Endothelial cell of umbilical vein (primary cell): ENCODE measurements at regions not wholly inside any gene's neighbourhood (a gene's known extent, or its start where the extent isn't known, plus 50 kb on each side); places are given as distances from the start of the nearest gene placed in this dataset.

Experiments
- BruUV-seq: library from RNA; stranded (reverse); fragments of 400-500 nt; replicated peaks from 2 replicates; lab custom pipeline; 2021; lab: Mats Ljungman, UMichigan
- CTCF ChIA-PET: fragments of 300-600, 350-600 bp; sonication (Branson Sonifier 250); formaldehyde crosslinking; loops from one replicate; lab custom pipeline; 2021; ENCODE audit warnings: antibody characterized with exemption, inconsistent platforms; lab: Charles Lee
- POLR2A ChIA-PET: fragments of 300-600, 350-600 bp; sonication (Branson Sonifier 250); formaldehyde crosslinking; loops from one replicate; lab custom pipeline; 2021; ENCODE audit warnings: antibody characterized with exemption, inconsistent platforms; lab: Charles Lee
- DNase-seq: peaks from one replicate; pipeline ENCODE4 v3.0.0-alpha.2; 2011; ENCODE audit warnings: low read depth, low spot score
- FAIRE-seq: peaks from 2 replicates; lab custom pipeline; 2011; peaks lifted over from hg19 to GRCh38; lab: Jason Lieb, UNC
- H2AFZ ChIP-seq: 2 replicates; pipeline ENCODE4 v1.6.0; 2012; ENCODE audit warnings: low read depth, low read length, control low read depth, inconsistent platforms
- H3K27ac ChIP-seq: 2 replicates; pipeline ENCODE4 v1.5.1; 2011; ENCODE audit warnings: low read depth, mild to moderate bottlenecking, control low read depth, low read length, moderate library complexity; ENCODE audit not compliant: insufficient read depth
- H3K27me3 ChIP-seq, 2 experiments: 2 replicates each; pipeline versions ENCODE4 v1.6.0 to v1.6.1; 2011; ENCODE audit warnings: low read length in 2 of 2, mixed read lengths in 1 of 2; ENCODE audit not compliant: control insufficient read depth in 2 of 2, insufficient read depth in 2 of 2
- H3K36me3 ChIP-seq, 2 experiments: 2 replicates in 1 of 2; 3 replicates in 1 of 2; pipeline ENCODE4 v1.5.1; 2011; ENCODE audit warnings: low read length in 2 of 2, mild to moderate bottlenecking in 1 of 2, moderate library complexity in 1 of 2; ENCODE audit not compliant: control insufficient read depth in 2 of 2, insufficient read depth in 2 of 2; ENCODE audit errors: extremely low read depth in 1 of 2
- H3K4me1 ChIP-seq: 3 replicates; pipeline ENCODE4 v1.5.1; 2011; ENCODE audit warnings: mild to moderate bottlenecking, low read length; ENCODE audit not compliant: control insufficient read depth, insufficient read depth; ENCODE audit errors: extremely low read depth
- H3K4me2 ChIP-seq: 2 replicates; pipeline ENCODE4 v1.6.1; 2011; ENCODE audit warnings: low read length, control low read depth, mixed read lengths; ENCODE audit not compliant: insufficient read depth
- H3K4me3 ChIP-seq, 3 experiments: fragments of 200-600 bp in 1 of 3; sonication (generic), shearing (Covaris generic) in 1 of 3; replicated peaks in 1 of 3; 2 replicates each; pipeline ENCODE4 v1.5.1; 2011 to 2016; ENCODE audit warnings: control low read depth in 3 of 3, low read length in 3 of 3, mild to moderate bottlenecking in 2 of 3, inconsistent platforms in 1 of 3, low read depth in 1 of 3, moderate library complexity in 1 of 3; ENCODE audit not compliant: insufficient read depth in 1 of 3
- H3K79me2 ChIP-seq: 2 replicates; pipeline ENCODE4 v1.6.0; 2012; ENCODE audit warnings: low read length, inconsistent platforms; ENCODE audit not compliant: control insufficient read depth, insufficient read depth
- H3K9ac ChIP-seq: replicated peaks from 2 replicates; pipeline ENCODE3; 2011; ENCODE audit warnings: low read length, control low read depth; ENCODE audit not compliant: insufficient read depth; ENCODE audit errors: extremely low read depth
- H3K9me1 ChIP-seq: replicated peaks from 3 replicates; pipeline ENCODE4 v1.6.0; 2011; ENCODE audit warnings: mild to moderate bottlenecking, low read length; ENCODE audit not compliant: control insufficient read depth, insufficient read depth; ENCODE audit errors: extremely low read depth
- H3K9me3 ChIP-seq: replicated peaks from 2 replicates; pipeline ENCODE4 v1.5.1; 2012; ENCODE audit warnings: low read length, inconsistent platforms; ENCODE audit not compliant: control insufficient read depth, insufficient read depth
- H4K20me1 ChIP-seq: replicated peaks from 2 replicates; pipeline ENCODE3; 2011; ENCODE audit warnings: mild to moderate bottlenecking, low read length; ENCODE audit not compliant: control insufficient read depth, insufficient read depth; ENCODE audit errors: extremely low read depth
- EZH2 ChIP-seq: IDR thresholded peaks from 2 replicates; pipeline ENCODE4 v1.6.1; 2012; ENCODE audit warnings: borderline replicate concordance, low read depth, mild to moderate bottlenecking, moderate library complexity, low read length, inconsistent platforms; ENCODE audit not compliant: severe bottlenecking
- FOS ChIP-seq: IDR thresholded peaks from 2 replicates; pipeline ENCODE4 v1.6.1; 2011; ENCODE audit warnings: mild to moderate bottlenecking, low read length, moderate library complexity, borderline replicate concordance; ENCODE audit not compliant: insufficient read depth
- GATA2 ChIP-seq: IDR thresholded peaks from 2 replicates; pipeline ENCODE4 v1.7.0; 2011; ENCODE audit warnings: low read depth, mild to moderate bottlenecking, moderate library complexity, mixed read lengths, low read length; ENCODE audit not compliant: insufficient read length, insufficient read depth
- JUN ChIP-seq: IDR thresholded peaks from 2 replicates; pipeline ENCODE4 v1.6.1; 2011; ENCODE audit warnings: borderline replicate concordance, low read depth; ENCODE audit not compliant: insufficient read length, insufficient read depth
- MYC ChIP-seq: IDR thresholded peaks from one replicate; pipeline ENCODE4 v1.6.1; 2011; ENCODE audit warnings: mild to moderate bottlenecking, low read depth, low read length
- POLR2A ChIP-seq: IDR thresholded peaks from 2 replicates; pipeline ENCODE4 v1.6.1; 2012; ENCODE audit warnings: low read depth, mild to moderate bottlenecking, control low read depth, low read length
- POLR2AphosphoS5 ChIP-seq: IDR thresholded peaks from 2 replicates; pipeline ENCODE4 v1.6.1; 2012; ENCODE audit warnings: low read depth, mild to moderate bottlenecking, control low read depth, low read length, moderate library complexity; ENCODE audit not compliant: insufficient read depth
- dilution Hi-C: fragments of 300-500 bp; cut with MboI; formaldehyde crosslinking; loops from one replicate; pipeline ENCODE4 v1.15.0; 2019; ENCODE audit warnings: low sequenced_read_pairs; ENCODE audit not compliant: extremely low pct_ligation_motif_present
- intact Hi-C: fragments of 100-400 bp; cut with micrococcal nuclease; formaldehyde crosslinking; loops from one replicate; pipeline ENCODE4 v1.10.0; 2022
- TF ChIP-seq, protein P1 (sequence below): IDR thresholded peaks from 2 replicates; pipeline ENCODE4 v1.6.1; 2011; ENCODE audit not compliant: insufficient read depth, insufficient read length
- TF ChIP-seq, protein P2 (sequence below), 2 donors: IDR thresholded peaks; 1 replicate in 1 of 2; 2 replicates in 1 of 2; pipeline ENCODE4 v1.5.1; 2011; ENCODE audit warnings: low read length in 2 of 2, mild to moderate bottlenecking in 2 of 2, moderate library complexity in 2 of 2, control low read depth in 1 of 2, inconsistent platforms in 1 of 2, low read depth in 1 of 2; ENCODE audit not compliant: insufficient read depth in 1 of 2; ENCODE audit errors: extremely low read depth in 1 of 2

DNA sequence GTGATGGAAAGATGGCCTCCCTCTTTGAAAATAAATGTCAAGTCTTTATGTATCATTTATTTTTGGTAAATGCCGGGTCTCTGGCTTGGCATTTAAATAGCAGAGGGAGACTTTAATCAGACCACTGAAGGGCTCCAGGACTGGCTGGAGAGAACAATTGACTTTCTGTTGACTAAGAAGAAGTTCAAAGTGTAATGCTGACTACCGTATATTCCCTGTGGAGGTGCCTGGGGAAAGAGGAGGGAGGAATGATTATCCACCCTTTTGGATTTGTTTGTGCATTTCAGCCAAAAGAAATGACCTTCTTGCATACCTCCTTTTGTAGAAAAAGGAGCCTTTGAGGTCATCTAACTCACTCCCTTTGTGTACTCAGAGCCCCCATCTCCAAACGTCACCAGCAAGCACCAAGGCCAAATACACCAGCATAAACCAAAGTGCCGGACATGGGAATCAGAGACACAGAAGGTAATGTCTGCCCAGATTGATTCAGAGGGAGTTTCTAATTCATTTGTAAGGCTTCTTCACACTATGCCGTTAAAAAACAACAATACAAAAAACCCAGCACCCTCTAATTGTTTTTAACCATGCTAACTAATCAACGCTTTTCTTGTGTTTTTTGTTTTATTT lies 75.2 kb downstream of the PRLHR start:
- Histone ChIP-seq H3K9me1 (no peaks in the 10 kb centered on the region), H2AFZ (no peak overlapping the region), H3K36me3 (no peaks in the 10 kb centered on the region), H4K20me1 (no peaks in the 10 kb centered on the region), H3K9me3 (no peaks in the 10 kb centered on the region), H3K79me2 (no peaks in the 10 kb centered on the region), H3K4me1 (no peaks in the 10 kb centered on the region), H3K4me3 (no peak overlapping the region), H3K27ac (no peak overlapping the region), H3K9ac (no peak overlapping the region), H3K4me2 (no peak overlapping the region), H3K27me3 (no peaks in the 10 kb centered on the region)
- CTCF ChIA-PET: no interaction called here
- no TSS peak for BruUV-seq
- intact Hi-C loops: no loop called here
- POLR2A ChIA-PET: no interaction called here
- DNase-seq (no peak), FAIRE-seq (no peak)
- dilution Hi-C loops: no loop called here
- TF ChIP-seq FOS (no peak), POLR2A (no peak), JUN (no peak)

DNA sequence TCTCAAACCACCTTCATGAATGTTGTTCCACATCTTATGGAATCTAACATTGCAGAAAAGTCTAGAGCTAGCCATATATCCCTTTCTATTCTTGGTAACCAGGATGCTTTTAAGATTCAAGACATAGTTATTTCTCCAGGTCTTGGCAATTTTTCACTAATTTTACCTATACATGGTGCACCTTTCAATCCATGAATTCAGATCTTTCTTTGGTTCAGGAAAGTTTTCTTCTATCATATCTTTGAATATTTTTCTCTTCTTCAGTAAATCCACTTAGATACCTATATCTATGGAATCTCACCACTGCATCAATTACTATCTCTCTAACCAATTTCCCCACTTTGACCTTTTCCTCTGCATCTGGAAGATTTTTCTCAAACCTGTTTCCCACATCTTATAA lies 77.4 kb downstream of the PRLHR start:
- dilution Hi-C loops (no loop called here), intact Hi-C loops (no loop called here)
- TF ChIP-seq POLR2A (no peak), JUN (no peak), GATA2 (no peak), MYC (no peak), EZH2 (no peak), POLR2AphosphoS5 (no peak), FOS (no peak)
- TF ChIP-seq, protein P1, sequence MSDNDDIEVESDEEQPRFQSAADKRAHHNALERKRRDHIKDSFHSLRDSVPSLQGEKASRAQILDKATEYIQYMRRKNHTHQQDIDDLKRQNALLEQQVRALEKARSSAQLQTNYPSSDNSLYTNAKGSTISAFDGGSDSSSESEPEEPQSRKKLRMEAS: no peak
- TF ChIP-seq, protein P2, sequence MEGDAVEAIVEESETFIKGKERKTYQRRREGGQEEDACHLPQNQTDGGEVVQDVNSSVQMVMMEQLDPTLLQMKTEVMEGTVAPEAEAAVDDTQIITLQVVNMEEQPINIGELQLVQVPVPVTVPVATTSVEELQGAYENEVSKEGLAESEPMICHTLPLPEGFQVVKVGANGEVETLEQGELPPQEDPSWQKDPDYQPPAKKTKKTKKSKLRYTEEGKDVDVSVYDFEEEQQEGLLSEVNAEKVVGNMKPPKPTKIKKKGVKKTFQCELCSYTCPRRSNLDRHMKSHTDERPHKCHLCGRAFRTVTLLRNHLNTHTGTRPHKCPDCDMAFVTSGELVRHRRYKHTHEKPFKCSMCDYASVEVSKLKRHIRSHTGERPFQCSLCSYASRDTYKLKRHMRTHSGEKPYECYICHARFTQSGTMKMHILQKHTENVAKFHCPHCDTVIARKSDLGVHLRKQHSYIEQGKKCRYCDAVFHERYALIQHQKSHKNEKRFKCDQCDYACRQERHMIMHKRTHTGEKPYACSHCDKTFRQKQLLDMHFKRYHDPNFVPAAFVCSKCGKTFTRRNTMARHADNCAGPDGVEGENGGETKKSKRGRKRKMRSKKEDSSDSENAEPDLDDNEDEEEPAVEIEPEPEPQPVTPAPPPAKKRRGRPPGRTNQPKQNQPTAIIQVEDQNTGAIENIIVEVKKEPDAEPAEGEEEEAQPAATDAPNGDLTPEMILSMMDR (IDR thresholded peaks at IDR 0.05; ENCODE audit: extremely low read depth in 1 of 2, insufficient read depth in 1 of 2, low read depth in 1 of 2, low read length in 2 of 2): no peak
- Histone ChIP-seq H3K79me2 (no peaks in the 10 kb centered on the region), H3K27ac (no peak overlapping the region), H3K9me3 (no peaks in the 10 kb centered on the region), H3K27me3 (no peaks in the 10 kb centered on the region), H3K36me3 (no peaks in the 10 kb centered on the region), H3K4me1 (no peaks in the 10 kb centered on the region), H3K4me3 (no peak overlapping the region), H4K20me1 (no peaks in the 10 kb centered on the region), H2AFZ (no peak overlapping the region), H3K4me2 (no peak overlapping the region), H3K9ac (no peak overlapping the region), H3K9me1 (no peaks in the 10 kb centered on the region)
- no TSS peak for BruUV-seq
- no peak for DNase-seq
- ChIA-PET POLR2A (no interaction called here), CTCF (no interaction called here)
- no peak for FAIRE-seq
